HG02642 (cell line): ENCODE measurements at regions not wholly inside any gene's neighbourhood (a gene's known extent, or its start where the extent isn't known, plus 50 kb on each side); places are given as distances from the start of the nearest gene placed in this dataset.
"Not testable (repeated sequence)": the region's sequence is repeated elsewhere in the genome, so short reads cannot be mapped to it uniquely, and the experiment has no call there.

ENCODE experiments used
- ATAC-seq: cut with Tn5 transposase; IDR thresholded peaks from one replicate; pipeline ENCODE4 v1.9.1; 2021; ENCODE audit warnings: mild to moderate bottlenecking; ENCODE audit not compliant: unreplicated experiment, poor library complexity

DNA sequence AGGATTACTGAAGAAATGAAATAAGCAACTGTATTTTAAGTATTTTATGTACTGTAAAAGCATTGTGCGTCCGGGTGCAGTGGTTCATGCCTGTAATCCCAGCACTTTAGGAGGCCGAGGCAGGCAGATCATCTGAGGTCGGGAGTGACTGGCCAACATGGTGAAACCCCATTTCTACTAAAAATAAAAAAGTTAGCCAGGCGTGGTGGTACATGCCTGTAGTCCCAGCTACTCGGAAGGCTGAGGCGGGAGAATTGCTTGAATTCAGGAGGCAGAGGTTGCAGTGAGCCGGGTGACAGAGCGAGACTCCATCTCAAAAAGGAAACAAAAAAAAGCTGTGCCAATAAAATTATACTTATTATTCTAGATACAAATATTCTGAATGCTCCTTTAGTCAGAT lies 215.4 kb upstream of the DMRT1 start:
- ATAC-seq: not testable (repeated sequence)

DNA sequence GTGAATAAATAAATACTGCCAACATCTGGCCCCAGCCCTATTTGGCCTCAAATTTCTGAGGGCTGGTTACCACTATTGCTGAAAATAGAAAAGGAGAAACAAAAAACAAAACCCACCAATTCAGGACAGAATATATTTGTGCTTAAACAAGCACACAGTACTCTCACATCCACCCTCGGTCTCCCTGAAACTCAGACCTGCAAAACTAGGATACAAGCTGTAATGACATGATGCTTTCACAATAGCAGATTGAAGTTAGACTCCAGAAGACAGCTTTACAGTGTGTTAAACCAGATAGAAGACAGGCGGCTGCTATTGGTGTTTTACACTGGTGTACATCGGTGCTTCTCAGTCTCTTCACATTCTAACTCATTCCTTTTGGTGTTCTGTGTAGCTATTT lies 214.9 kb upstream of the DMRT1 start:
- peak; percentile 61 for ATAC-seq

DNA sequence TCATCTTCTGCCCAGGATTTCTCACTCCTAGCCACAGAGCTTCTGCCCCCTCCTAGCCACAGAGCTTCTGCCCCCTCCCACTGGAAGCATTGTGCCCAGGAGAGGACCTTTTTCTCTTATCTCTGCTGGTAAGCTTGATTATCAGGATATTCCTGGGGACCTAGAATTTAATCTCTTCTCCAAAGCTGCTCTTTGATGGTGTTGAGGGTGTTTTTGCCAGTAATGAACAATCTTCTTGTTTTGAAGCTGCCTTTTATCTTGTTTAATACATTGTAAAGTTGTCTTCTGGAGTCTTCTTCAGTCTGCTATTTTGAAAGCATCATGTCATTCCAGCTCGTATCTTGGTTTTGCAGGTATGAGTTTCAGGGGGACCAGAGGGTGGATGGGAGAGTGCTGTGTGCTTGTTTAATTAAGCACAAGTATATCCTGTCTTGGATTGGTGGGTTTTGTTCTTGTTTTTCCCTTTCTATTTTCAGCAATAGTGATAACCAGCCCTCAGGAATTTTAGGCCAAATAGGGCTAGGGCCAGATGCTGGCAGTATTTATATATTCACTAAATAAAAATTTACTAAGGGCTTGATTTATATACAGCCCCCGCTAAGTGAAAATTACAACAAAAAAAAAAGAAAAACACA lies 214.0 kb upstream of the DMRT1 start:
- no peak for ATAC-seq

DNA sequence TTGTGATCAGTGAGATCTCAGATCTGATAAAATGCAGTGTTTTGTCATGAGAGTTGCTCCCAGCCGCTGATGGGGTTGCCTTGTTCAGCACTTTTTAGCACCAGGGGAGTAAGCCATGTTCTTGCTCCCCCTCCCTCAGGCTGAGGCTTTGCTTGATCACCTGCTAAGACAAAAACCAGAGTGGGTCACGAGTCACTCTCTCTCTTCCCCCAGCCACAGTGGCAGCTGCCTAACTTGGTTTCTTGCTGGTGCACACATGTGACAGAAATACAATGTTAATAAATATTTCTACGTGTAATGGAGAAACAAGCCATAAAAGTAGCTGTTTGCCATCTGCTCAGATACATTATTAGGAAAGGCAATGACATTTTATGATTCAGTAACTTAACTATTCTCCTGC lies 212.4 kb upstream of the DMRT1 start:
- no peak for ATAC-seq

DNA sequence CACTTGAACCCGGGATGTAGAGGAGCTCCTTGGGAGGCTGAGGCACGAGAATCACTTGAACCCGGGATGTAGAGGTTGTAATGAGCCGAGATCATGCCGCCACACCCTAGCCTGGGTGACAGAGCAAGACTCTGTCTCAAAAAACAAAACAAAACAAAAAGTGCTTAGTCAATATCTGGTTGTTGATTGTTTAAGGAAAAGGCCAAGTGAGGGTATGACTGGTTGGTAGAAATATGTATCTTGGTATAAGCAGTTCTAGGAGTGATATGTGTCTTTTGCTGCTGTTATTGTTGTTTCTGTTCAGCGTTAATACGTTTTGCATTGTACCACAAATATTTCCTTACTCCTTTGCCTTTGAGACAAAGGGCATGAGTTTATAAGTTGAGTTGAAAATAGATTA lies 210.7 kb upstream of the DMRT1 start:
- no peak for ATAC-seq

DNA sequence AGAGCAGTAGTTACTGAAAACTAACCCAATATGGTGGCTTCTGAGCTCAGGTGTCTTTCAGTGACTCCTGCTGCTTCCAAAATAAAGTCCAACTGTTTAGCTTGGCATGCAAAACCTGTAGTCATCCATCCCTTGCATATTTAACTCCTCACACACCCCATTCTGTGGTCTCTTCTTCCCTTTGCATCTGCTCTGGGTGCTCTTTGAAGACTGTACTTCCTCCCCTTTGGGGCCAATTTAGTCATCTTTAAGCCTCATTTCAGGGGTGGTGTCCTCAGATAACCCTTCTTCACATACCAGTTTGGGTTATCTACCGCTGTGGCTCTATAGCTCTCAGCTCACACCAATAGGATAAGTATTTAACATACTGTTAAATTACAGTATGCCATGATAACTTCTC lies 209.9 kb upstream of the DMRT1 start:
- no peak for ATAC-seq

DNA sequence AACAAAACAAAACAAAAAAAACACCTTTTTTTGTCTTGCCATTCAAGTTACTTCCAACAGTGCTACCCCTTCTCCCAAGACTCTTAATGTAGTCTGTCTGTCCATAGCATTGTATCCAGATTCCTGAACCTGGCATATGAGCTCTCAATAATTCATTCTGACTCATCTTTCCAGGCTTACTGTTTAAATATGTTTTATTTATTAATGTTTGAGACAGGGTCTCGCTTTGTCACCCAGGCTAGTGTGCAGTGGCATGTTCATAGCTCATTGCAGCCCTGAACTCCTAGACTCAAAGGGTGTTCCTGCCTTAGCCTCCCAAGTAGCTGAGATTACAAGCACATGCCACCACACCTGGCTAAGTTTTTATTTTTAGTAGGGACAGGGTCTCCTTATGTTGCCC lies 208.0 kb upstream of the DMRT1 start:
- no peak for ATAC-seq

DNA sequence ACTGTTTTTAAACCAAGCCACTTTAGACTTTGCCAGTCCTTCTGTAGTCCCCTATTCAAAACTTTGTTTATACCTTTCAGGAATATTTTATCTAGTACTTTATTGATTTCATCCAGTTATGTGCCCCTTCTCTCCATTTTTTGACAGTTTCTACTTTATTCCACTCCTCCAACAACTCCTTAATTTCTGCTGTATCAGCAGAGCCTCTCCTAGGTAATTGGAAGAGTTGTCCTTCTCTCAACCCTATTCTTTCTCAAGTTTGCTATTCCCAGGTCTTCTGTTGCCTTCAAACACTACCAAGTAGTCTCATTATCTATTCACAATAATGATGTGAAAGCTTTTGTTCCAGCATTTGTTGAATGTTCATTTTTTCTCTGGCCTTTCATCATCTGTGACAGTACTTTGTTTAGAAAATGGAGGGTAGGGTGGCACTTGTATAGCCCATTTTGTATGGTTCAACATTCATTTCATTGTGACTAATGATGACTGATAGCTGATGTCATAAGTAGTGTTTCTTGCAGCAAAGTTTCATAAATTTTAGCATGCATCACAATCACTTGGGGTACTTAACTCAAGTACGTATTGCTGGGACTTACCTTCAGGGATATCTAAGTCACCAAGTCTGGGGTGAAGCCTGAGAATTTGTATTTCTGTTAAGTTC lies 204.4 kb upstream of the DMRT1 start:
- no peak for ATAC-seq

DNA sequence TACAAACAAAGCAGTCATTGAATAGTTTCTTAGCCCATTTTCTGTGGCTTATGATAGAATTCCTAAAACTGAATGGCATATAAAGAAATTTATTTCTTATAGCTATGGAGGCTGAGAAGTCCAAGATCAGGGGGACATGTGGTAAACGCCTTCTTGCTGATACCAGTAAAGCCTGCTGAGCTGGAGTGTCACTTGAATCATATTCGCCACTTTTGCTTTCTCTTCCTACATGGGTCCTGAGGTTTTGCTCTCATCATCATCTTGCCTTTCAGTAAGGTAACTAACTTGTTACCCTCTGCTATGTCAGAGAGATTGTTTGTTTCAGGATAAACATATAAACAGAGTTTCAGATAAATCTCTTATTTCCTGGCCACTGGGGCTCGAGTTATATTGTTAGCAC lies 203.3 kb upstream of the DMRT1 start:
- no peak for ATAC-seq

DNA sequence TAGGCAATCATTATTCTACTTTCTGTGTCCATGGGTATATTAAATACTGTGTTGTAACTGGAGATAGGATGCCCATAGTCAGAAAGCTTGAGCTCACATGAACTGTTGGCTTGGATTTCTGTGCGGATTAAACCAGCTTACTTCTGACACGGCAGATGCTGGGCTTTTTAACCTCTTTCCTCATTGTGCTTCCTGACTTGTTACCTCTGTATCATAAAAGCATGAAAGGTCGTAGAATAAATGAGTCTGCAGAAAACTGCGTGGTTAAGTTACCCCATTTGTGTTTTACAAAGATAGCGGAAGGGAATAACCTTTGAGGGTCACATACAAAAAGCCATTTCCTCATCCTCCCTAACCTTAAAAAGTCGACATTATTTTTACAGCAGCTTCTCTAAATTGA lies 199.5 kb upstream of the DMRT1 start:
- no peak for ATAC-seq

DNA sequence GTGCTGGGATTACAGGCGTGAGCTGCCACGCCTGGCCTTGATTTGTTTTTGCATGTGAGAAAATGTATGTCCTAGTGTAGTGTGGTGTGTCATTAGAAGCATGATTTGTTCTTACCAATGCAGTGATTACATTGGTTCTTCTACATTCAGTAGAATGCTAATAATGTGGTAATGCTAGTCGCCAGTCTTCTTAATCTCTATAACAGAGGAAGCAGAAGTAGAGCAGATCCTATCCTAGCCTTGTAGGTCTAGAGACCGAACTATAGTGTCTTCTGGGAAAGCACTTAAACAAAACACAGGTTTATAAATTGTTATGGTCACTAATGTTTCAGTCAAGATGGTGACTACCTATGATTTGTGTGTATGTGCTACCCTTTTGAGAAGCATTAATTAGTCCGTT lies 197.5 kb upstream of the DMRT1 start:
- ATAC-seq: no peak

DNA sequence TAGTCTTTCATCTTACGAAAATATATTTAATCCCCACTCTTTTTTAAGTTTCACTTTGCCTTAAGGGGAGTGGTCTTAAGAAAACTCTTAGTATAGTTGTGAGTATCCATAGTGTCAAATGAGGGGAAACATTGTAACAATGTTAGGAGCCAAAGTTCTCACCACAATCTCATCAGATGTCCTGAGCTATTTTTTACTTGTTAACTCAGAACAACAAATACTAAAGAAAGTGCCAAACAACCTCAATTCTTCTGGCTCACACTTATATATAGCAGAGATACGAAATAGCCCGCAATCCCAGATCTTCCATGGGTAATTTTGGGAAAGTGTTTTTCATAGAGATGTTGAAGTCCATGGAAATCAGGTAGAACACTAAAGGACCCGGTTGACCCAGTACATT lies 194.0 kb upstream of the DMRT1 start:
- ATAC-seq: no peak

DNA sequence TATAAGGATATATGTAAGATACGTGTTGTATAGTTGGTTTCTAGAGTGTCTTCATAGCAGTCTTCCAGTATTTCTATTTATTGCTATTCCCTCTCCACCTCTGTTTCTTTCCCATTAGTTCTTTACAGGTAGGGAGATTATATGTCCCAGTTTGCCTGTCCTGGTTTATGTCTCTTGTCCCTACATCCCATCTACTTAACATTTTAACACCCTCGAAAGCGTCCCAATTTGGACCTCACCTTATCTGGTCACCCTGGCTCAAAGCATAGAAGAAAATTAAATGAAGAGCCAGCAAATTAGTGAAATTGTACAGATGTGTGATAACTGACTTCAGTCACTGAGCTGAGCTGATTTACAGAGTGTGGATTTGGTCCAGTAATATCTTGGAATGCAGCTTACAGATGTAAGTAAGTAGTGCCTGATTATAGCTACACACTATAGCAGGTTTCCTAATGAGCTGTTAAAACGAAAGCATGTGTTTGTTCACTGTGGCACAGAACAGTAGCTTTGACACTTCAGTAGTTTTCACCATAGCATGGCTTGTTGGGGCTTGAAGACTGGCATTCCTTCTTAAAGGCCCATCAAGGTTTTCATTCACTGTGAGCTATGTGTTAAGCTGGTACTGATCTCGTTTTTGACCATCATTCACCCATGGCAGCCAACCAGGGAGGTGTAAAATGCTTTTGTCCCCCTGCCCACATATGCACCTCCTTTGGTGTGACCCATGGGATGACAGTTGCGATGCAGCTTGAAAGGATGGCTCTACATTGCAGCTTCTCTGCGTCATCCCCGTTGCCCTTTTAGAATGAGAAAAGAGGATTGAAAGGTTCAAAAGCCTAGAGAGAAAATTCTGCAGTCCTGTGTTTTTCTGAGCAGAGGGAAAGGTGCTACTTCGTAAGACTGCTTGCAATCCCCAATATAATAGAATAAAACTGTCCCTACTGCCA lies 192.1 kb upstream of the DMRT1 start:
- ATAC-seq: no peak

DNA sequence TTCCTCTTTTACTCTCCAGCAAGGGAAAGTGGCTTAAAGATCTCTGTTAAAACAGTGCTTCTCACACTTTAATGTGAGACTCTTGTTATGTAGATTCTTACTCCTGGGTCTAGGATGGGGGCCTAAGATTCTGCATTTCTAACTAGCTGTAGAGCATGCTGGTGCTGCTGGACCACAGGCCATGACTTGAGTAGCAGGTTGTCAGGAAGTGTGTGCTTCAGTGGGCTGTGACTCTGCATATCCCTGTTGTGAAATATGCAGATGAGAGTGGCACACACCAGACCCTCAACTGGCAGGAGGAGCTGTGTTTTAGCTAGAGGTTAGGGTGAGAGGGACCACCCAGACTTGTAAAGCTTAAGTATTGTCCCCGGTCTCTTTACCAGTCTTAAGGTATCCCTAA lies 191.1 kb upstream of the DMRT1 start:
- ATAC-seq: no peak

DNA sequence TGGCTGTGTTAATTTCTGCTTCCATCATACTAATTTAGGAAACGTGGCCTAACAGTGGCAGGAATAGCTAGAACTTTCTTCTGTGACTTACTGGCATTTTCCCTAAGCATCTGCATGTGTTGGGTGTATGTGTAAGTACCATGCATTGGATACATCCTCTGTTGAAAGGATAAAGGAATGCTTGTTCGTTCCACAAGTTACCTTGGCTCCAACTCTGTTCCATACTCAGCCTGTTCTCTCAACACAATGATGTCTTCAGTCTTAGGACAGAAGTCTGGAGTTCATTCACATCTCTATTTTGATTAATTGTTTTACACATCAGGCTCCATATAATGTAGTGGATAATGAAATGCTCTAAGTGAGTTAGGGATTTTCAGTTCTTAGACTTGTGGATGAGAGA lies 190.1 kb upstream of the DMRT1 start:
- ATAC-seq: no peak

DNA sequence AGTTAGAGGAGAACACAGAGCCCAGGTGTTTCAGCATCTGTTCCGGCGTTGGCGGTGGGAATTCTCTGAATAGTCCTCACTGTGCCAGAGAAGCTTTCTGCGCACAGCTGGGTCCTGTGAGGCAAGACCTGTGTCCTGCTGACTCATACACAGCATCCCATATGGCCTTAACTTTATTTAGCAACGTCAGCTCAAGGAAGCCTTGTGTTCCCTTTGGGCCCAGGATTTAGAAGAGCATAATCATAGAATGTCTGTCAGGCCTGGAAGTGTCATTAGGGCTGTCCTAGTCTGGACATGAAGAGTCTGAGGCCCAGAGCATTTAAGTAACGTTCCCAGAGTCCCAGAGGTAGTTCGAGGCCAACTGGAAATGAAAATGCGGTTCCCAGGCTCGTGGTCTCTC lies 188.6 kb upstream of the DMRT1 start:
- ATAC-seq: no peak

DNA sequence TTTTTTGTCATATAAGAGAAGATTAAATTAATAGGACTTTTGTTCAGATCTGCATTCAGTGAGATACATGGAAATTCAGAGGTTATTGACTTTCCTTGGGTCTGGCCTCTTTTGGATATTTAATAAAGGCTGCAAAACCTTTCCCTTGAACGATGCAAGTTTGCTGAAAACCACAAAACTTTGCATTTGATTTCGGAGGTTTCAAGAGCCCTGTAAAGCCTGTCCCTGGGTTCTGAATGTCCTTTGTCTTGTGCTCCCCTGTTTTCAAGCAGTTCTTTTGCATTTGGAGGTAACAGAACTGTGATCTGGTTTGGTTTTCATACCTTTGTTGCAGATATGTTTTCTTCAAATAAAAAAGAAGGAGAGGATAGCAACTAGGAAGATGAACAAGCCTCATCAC lies 188.1 kb upstream of the DMRT1 start:
- ATAC-seq: no peak

DNA sequence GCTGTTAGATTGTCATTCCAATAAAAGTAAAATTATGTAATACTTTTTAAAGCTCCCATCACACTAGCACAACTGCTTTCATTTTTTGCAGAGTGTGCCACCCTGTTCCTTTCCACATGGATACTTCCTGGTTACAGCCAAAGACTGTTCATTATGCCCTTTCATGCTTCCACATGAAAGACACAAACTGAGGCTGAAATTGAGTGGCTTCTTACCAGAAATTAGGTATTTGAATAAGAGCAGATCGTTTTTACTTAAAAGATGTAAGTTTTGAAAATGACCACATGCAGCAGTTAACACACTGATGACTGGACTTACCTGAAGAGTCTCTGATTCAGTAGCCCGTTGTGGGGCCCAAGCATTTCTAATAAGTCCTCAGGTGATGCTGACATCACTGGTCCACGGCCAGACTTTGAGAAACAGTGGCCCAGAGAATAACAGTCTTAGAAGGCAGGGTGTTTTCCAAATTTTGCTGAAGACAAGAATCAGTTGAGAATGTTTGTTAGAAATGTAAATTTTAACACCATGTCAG lies 187.6 kb upstream of the DMRT1 start:
- no peak for ATAC-seq

DNA sequence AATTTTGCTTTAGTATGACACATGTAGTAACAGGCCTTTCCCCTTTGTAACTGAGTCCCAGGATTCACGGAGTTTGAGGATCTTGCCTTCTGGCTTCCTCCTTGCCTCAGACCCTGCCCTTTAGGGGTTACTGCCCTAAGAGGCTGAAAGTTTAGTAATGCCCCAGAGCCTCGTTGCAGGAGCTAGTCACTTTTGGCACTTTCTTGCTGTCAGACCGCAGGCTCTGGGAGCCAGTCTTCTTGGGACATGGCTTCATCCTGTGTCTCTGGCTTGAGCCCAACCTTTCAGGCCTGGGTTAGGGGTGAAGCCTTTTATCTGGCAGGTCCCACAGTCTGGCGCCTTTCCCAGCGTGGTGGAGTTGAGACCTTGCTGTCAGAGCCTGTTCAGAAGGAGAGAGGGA lies 185.6 kb upstream of the DMRT1 start:
- no peak for ATAC-seq

DNA sequence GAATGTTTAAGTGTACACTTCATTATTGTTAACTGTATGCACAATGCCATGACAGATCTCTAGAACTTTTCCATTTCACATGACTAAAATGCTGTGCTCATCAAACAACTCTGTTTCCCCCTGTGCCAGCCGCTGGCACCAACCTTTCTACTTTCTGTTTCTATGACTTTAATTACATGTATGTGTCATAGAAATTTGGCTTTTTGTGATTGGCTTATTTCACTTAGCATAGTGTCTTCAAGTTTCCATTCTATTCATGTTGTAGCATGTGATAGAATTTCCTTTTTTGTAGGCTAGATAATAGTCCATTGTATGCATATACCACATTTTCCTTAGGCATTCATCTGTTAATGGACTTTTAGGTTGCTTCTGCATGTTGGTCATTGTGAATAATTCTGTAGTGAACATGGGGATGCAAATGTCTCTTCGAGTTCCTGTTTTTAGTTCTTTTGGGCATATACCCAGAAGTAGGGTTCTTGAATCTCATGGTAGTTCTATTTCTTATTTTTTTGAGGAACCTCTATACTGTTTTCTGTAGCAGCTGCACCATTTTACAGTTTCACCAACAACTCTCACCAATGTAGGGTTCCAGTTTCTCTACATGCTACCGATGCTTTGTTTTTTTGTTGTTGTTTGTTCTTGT lies 184.4 kb upstream of the DMRT1 start:
- no peak for ATAC-seq

DNA sequence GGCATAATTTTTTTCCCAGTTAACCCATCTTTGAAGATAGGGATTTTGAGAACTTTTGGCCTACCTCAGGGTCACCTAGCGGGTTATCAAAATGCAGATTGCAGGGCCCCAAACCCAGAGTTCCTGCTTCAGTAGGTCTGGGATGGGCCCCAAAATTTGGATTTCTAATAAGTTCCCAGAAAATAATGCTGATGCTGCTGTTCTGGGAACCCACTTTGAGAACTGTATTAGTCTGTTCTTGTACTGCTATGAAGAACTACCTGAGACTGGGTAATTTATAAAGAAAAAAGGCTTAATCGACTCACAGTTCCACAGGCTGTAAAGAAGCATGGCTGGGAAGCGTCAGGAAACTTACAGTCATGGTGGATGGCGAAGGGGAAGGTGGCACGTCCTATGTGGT lies 182.2 kb upstream of the DMRT1 start:
- ATAC-seq: no peak
